ENCODE measurements at regions not wholly inside any gene's neighbourhood (a gene's known extent, or its start where the extent isn't known, plus 50 kb on each side); places are given as distances from the start of the nearest gene placed in this dataset.

DNA sequence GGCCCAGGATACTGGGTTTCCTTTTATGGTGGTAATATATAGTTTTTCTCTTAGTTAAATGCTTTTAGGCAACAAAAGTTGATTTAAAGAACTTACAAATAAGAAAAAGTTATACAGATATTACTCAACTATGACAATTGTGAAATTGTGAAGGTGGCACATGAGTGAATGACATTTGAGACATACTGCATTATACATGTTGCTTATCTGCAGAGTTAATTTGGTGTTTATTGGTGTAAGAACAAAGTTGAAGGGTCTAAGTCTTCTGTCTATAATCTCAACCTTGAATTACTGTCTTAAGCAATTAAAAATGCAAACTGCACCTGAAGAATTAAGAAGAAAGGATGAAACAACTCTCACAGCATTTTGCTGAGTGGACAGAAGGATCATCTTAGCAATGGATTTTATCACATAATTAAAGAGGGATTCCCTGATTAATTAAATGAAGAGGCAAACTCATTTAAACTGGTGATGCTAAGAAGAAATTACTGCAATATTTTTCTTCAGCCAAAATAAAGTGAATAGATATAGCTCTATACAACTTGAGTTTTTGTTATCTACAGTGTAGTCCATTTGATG, 298.9 kb upstream of the TGFBR2 start:
- Histone ChIP-seq H3K4me3 (no peak overlapping the region), H3K79me2 (no peaks in the 10 kb centered on the region), H3K36me3 (replicated peaks; ENCODE audit: insufficient read depth, low read depth) (no peaks in the 10 kb centered on the region), H4K20me1 (ENCODE audit: insufficient read depth, poor library complexity, severe bottlenecking) (no peaks in the 10 kb centered on the region), H3K4me1 (ENCODE audit: insufficient read depth) (no peaks in the 10 kb centered on the region), H3K4me2 (no peak overlapping the region), H3K9me2 (replicated peaks; ENCODE audit: insufficient read depth) (no peaks in the 10 kb centered on the region), H2AFZ (no peak overlapping the region), H3K27ac (no peak overlapping the region), H3K9me3 (ENCODE audit: low read depth) (no peaks in the 10 kb centered on the region), H3K27me3 (no peaks in the 10 kb centered on the region)
- DNase-seq (ENCODE audit: low spot score) = no peak
- TF ChIP-seq EZH2phosphoT487 (IDR thresholded peaks at IDR 0.05; ENCODE audit: low read depth, severe bottlenecking, unreplicated experiment) (no peak), EZH2 (IDR thresholded peaks at IDR 0.05; ENCODE audit: borderline replicate concordance) (no peak)
- TF ChIP-seq, protein P1, sequence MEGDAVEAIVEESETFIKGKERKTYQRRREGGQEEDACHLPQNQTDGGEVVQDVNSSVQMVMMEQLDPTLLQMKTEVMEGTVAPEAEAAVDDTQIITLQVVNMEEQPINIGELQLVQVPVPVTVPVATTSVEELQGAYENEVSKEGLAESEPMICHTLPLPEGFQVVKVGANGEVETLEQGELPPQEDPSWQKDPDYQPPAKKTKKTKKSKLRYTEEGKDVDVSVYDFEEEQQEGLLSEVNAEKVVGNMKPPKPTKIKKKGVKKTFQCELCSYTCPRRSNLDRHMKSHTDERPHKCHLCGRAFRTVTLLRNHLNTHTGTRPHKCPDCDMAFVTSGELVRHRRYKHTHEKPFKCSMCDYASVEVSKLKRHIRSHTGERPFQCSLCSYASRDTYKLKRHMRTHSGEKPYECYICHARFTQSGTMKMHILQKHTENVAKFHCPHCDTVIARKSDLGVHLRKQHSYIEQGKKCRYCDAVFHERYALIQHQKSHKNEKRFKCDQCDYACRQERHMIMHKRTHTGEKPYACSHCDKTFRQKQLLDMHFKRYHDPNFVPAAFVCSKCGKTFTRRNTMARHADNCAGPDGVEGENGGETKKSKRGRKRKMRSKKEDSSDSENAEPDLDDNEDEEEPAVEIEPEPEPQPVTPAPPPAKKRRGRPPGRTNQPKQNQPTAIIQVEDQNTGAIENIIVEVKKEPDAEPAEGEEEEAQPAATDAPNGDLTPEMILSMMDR (IDR thresholded peaks at IDR 0.05; ENCODE audit: poor library complexity) = no peak

DNA sequence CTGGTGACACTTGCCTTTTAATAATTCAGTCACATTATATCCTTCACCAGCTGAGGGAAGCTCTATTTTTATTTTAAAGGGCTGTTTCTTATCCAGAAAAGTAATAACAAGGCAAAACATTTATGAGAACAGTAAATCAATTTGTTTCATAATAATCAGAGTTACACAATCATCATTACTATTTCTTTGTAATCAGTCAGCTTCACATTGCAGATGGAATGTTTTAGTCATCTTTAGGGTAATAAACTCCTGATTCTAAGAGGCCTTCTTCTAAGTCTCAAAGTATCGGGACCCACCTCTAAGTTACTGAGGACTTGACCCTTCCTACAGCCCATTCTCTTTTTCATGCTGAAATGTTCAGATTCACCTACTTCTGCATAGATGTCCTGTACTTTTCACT, 298.3 kb upstream of the TGFBR2 start:
- no peaks in the 10 kb centered on the region for H3K9me2 ChIP-seq (replicated peaks; ENCODE audit: insufficient read depth)
- no peaks in the 10 kb centered on the region for H3K36me3 ChIP-seq (replicated peaks; ENCODE audit: insufficient read depth, low read depth)
- no peaks in the 10 kb centered on the region for H3K4me1 ChIP-seq (ENCODE audit: insufficient read depth)
- H2AFZ ChIP-seq = no peak overlapping the region
- H3K4me2 ChIP-seq = no peak overlapping the region
- 70% methylated on average over 1 of the region's 1 CpG for WGBS (ENCODE audit: low lambda C conversion rate, missing lambda C conversion rate)
- TF ChIP-seq EZH2 (IDR thresholded peaks at IDR 0.05; ENCODE audit: borderline replicate concordance) (no peak), EZH2phosphoT487 (IDR thresholded peaks at IDR 0.05; ENCODE audit: low read depth, severe bottlenecking, unreplicated experiment) (no peak)
- TF ChIP-seq, protein P1 (IDR thresholded peaks at IDR 0.05; ENCODE audit: poor library complexity) = no peak
- no peaks in the 10 kb centered on the region for H3K27me3 ChIP-seq
- H3K79me2 ChIP-seq = no peaks in the 10 kb centered on the region
- H3K9me3 ChIP-seq (ENCODE audit: low read depth) = no peaks in the 10 kb centered on the region
- H3K27ac ChIP-seq = no peak overlapping the region
- H4K20me1 ChIP-seq (ENCODE audit: insufficient read depth, poor library complexity, severe bottlenecking) = no peaks in the 10 kb centered on the region
- no peak overlapping the region for H3K4me3 ChIP-seq
- DNase-seq (ENCODE audit: low spot score) = no peak

DNA sequence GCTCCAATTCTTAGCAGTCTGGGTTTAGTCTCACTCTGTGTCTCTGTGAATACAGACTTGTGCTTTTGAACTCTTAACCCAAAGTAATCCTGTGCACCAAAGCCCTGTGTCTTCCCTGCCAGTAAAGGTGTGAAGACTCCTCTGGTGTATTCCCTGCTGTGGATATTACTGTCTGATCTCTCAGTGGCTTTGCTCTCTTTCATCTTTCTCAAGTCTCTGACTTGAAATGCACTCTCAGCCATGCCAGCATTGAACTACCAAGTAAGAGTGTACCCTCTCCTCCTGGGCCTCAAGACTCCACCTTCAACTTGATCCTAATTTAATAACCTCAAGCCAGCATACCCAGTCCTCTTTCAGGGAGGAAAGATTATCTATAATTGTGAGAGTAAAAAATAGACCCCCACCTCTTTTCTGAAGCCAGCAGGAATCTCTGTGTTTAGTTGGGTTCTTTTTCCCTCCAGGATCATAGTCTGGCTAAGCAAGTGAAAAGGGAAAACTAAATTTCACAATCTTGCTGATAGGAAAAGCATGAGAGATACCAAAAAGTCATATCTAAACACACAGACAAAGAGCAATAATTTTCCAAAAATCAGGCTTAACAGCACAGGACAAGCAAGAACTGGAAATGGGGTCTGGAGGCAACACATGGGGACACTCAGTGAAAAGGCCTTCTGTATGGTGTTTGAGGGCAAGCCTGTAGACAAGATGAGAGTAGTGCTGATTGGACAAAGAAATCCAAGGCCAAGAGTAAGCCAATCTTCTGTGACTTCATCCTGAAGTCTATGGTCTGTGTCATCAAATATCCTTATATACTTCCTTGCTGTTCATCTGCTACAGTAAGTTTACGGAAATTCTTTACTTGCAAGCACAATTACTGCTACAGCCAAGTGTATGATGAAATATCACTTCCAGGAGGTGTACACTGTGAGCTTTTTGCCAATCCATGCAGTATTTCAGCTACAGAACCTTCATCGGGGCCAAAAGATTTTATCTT, 296.1 kb upstream of the TGFBR2 start:
- no peaks in the 10 kb centered on the region for H3K27me3 ChIP-seq
- H4K20me1 ChIP-seq (ENCODE audit: insufficient read depth, poor library complexity, severe bottlenecking) = no peaks in the 10 kb centered on the region
- 67% methylated on average over 2 of the region's 2 CpGs for WGBS (ENCODE audit: low lambda C conversion rate, missing lambda C conversion rate)
- H3K36me3 ChIP-seq (replicated peaks; ENCODE audit: insufficient read depth, low read depth) = no peaks in the 10 kb centered on the region
- H2AFZ ChIP-seq = no peak overlapping the region
- TF ChIP-seq EZH2 (IDR thresholded peaks at IDR 0.05; ENCODE audit: borderline replicate concordance) (no peak), EZH2phosphoT487 (IDR thresholded peaks at IDR 0.05; ENCODE audit: low read depth, severe bottlenecking, unreplicated experiment) (no peak)
- TF ChIP-seq, protein P1 (IDR thresholded peaks at IDR 0.05; ENCODE audit: poor library complexity) = no peak
- H3K27ac ChIP-seq = peak overlapping the region; percentile 23
- no peaks in the 10 kb centered on the region for H3K79me2 ChIP-seq
- no peaks in the 10 kb centered on the region for H3K9me2 ChIP-seq (replicated peaks; ENCODE audit: insufficient read depth)
- H3K4me1 ChIP-seq (ENCODE audit: insufficient read depth) = no peaks in the 10 kb centered on the region
- no peak for DNase-seq (ENCODE audit: low spot score)
- H3K4me3 ChIP-seq = no peak overlapping the region
- H3K9me3 ChIP-seq (ENCODE audit: low read depth) = no peaks in the 10 kb centered on the region
- no peak overlapping the region for H3K4me2 ChIP-seq

Measured in hepatocyte (in vitro differentiated cells).